HG02981 (cell line): ENCODE measurements at regions not wholly inside any gene's neighbourhood (a gene's known extent, or its start where the extent isn't known, plus 50 kb on each side); places are given as distances from the start of the nearest gene placed in this dataset.

Experiments used
- ATAC-seq: cut with Tn5 transposase; IDR thresholded peaks from one replicate; pipeline ENCODE4 v1.9.1; 2021; ENCODE audit warnings: mild to moderate bottlenecking, moderate library complexity; ENCODE audit not compliant: unreplicated experiment

- no peak for ATAC-seq
Measured at GRCh38 chr5:93800988-93801811, 59.8 kb upstream of the POU5F2 start.

- ATAC-seq = no peak
Measured at GRCh38 chr5:93794954-93795353, 53.6 kb upstream of the POU5F2 start.

GRCh38 chr5:93793159-93793781 lies 51.9 kb upstream of the POU5F2 start:
- no peak for ATAC-seq

- no peak for ATAC-seq
Measured at GRCh38 chr5:93791518-93791972, 50.1 kb upstream of the POU5F2 start.
